Middle frontal gyrus (tissue), 1 donor: ENCODE measurements at regions not wholly inside any gene's neighbourhood (a gene's known extent, or its start where the extent isn't known, plus 50 kb on each side); places are given as distances from the start of the nearest gene placed in this dataset.
A peak's percentile ranks its signal among the peaks of the same experiment; 100 is the strongest.

Experiments used
- DNase-seq: peaks from one replicate; pipeline ENCODE4 v3.0.0-alpha.2; 2015; ENCODE audit warnings: low spot score; ENCODE audit errors: extremely low spot score

DNA sequence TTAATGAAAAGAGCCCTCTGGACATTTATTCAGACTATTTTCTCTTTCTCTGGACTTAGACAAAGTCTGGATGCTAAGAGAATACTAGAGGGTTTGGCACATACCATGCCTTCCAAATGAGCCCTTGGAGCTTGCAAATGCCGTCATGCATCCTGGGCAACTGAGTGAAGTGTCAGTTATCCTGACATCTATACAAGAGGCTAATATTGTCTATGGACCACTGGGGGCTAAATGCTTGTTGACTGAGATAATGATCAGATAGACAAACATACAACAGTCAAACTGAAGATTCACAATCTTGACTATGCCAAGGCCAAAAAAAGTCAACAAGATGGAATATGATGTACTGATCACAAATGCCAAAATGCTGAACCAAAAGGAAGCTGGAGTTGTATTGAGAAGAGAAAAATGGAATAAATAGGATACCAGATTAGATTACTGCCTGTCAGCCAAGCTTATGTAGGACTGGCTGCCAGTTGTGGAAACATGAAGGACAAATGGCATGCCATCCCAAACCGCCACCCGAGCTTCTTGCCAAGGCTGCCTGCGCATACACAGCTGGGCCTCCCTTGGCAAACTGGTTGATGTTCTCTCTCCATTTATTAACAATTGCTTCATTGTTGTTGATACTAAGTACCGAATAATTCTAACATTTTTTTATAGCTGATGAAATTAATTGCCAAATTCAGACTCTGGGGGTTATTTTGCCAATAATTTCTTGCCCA lies 240.1 kb upstream of the GRAMD2B start:
- DNase-seq: peak; percentile 68

GRCh38 chr5:126184474-126184873 lies 238.7 kb upstream of the GRAMD2B start:
- DNase-seq: no peak

GRCh38 chr5:126186210-126186609 lies 237.0 kb upstream of the GRAMD2B start:
- DNase-seq: no peak

DNA sequence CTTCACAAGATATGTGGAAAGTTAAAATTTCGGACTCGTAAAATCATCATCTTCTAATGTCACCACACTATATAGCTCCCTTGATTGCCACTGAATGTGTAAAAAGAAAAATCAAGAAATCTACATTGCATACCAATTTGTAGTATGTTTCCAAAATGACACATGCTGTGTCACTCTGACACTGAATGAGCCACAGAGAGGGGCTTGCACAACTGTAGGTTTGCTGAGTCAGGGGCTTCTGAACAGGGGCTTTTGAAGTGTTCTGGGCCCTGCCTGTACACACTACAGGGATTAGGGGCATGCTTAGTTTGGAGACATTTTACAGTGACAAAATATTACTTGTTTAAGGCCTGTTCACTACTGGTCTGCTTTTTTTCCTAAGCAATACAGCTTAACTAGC lies 234.4 kb upstream of the GRAMD2B start:
- no peak for DNase-seq

- DNase-seq: no peak
Observed at GRCh38 chr5:126189231-126189630, 234.0 kb upstream of the GRAMD2B start.

DNA sequence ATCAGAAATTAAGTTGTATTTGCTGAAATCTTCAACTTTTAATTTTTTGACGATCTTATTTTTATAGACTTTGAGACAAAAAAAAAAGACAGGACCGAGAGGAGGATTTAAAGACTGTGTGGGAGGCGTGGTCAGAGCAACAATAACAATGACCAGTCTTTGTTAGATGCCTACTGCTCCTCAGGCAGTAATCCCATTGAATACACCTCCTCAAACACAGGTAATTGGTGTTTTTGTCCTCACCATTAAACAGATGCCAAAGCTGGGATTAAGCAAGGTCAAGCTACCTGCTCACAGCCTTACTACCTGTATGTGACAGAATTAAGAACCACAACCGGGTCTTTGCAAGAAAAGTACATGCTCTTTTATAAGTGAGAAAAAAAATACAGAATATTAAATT lies 233.3 kb upstream of the GRAMD2B start:
- no peak for DNase-seq

GRCh38 chr5:126192226-126192625 lies 231.0 kb upstream of the GRAMD2B start:
- no peak for DNase-seq

DNA sequence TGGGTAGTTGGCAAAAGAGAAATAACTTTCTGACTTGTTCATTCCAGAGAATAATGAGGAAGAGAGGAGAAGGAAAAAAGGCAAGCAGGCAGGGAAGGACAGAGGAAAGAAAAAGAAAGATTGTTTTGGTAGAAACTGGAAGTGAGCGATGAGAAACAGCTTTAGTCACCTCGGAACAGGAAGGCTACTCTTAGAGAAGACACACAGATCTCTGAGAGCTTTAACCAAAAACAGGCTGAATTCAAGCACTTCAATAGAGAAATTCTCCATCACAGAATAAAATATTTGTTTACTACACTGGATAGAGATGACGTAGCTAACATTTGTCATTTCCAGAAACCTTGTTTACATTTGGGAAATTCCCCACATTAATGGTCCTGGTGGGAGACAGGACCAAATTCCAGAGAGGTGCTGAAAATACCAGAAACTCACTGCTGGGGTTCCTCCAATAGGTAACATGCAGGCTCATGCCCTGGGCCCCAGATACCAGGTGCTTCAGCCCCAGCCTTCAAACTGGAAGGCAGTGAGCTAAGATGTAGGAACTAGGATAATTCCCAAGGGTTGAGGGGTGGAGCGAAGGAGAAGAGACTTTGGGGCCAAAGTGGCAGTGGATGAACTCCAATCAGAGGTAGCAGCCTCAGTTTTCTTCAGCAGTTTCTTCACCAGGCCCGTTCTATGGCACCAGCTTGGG lies 227.7 kb upstream of the GRAMD2B start:
- no peak for DNase-seq

DNA sequence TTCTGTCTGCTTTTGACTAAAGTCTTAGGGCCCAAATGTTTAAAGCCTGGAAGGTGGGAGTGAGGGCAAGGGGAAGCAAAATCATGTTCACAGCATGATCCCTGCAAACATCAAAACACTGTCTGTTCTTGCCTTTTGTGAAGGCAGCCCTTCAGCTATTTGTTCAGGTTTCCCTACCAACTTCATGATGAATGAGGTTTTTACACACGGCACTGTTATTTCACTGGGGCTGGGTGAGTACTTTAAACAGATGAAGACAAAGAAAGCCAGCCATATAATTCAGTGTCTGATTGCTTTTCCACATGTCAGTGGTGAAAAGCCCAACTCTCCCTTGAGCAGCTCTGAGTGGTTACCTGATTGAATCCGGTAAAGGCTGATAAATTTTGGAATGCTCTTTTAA lies 224.7 kb upstream of the GRAMD2B start:
- DNase-seq: no peak

DNA sequence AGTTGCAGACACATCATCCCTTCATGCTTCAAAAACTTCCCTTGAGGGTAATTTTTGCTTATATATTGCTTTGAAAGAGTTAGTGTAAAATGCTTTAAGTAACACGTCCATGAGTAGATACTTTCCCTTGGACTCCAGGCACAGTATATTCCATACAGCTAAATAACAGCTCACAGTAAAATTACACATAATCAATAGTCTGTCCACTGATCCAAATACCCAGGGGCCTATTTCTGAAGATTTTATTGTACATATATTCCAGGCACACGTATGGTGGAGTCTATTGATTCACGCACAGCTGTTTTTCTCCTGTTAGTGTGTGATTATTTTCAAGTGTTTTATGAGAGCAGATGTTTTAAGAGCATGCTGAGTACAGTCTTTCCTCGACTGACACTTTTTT lies 223.7 kb upstream of the GRAMD2B start:
- no peak for DNase-seq

GRCh38 chr5:126208691-126209090 lies 214.5 kb upstream of the GRAMD2B start:
- no peak for DNase-seq

GRCh38 chr5:126210955-126211354 lies 212.3 kb upstream of the GRAMD2B start:
- no peak for DNase-seq

DNA sequence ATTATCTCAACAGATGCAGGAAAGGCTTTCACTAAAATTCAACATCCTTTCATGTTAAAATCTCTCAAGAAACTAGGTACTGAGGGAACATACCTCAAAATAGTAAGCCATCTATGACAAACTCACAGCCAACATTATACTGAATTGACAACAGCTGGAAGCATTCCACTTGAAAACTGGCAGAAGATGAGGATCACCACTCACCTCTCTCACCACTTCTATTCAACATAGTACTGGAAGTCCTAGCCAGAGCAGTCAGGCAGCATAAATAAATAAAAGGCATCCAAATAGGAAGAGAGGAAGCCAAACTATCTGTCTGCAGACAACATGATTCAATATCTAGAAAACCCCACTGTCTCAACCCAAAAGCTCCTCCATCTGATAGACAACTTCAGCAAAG lies 203.6 kb upstream of the GRAMD2B start:
- DNase-seq: no peak

- DNase-seq: no peak
Observed at GRCh38 chr5:126220725-126221124, 202.5 kb upstream of the GRAMD2B start.

- no peak for DNase-seq
Observed at GRCh38 chr5:126228934-126229333, 194.3 kb upstream of the GRAMD2B start.

DNA sequence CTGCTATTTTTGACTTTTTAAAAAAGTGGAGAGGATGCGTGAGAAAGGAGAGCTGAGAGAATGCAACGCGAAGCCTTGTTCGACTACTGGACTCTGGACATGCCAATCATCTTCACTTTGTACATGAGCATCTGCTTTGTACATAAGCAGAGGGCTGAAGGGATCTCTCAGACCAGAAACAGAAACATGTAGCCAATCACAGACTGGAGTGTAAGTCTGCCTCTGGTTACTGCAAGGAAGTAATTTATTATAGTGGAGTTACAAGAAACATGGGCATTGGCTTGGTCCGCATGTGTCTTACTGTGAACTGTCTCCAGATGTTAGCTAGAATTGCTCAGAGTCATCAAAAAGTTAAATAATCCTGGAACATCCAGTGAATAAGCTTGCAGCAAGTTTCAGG lies 190.0 kb upstream of the GRAMD2B start:
- no peak for DNase-seq

GRCh38 chr5:126234563-126235195 lies 188.5 kb upstream of the GRAMD2B start:
- no peak for DNase-seq

GRCh38 chr5:126235628-126236027 lies 187.6 kb upstream of the GRAMD2B start:
- DNase-seq: no peak

DNA sequence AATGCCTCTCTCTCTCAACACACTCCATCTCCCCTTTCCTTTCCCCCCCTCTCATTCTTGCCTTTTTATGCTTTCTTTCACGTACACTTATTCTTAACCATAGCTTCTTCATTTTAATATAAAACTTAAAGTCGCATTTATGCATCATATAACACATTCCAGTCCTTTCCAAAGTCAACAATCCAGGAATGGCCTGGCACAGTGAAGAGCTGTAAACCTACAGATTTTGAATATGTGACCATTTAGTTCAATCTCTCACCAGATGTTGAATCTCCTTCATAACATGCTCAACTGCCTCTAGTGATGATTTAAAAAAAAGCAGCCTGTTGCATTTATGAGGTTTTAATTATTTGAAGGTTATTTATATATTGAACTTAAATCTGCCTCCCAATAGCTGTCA lies 186.2 kb upstream of the GRAMD2B start:
- no peak for DNase-seq

DNA sequence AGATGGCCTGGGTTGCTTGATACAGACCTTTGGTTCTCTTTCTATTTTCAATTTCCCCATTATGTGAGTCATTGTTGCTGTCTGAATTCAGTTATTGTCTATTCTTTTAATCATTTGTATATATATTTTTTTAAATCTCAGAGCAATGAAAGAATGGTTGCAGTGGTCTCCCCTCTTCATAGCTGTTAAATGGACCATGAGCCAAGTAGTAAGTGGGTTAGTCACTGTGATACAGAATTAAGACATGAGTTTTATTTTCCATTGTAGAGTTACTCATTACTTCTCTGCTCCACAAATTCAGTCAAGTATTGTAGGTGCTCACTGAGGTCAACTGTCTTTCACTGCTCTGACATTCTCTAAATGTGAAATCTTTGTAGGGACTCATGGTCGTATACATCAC lies 174.6 kb upstream of the GRAMD2B start:
- no peak for DNase-seq

GRCh38 chr5:126251024-126251423 lies 172.2 kb upstream of the GRAMD2B start:
- DNase-seq: no peak

DNA sequence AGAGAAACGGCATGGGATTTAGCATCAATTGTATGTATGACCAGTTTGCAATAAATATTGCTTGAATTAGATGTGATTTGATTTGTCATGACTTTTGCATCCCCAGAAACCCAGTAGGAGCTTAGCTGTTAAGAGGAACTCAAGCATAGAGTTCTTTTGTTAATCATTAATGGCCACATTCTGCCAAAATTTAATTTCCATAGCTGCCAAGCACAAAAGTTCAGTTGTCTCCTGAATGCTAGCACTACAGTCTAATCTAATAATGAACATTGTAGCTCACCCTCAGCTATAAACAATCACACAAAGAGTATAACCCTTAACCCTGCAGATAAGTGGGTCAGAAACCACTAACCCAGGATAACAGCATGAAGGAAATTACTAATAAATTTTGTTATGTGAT lies 169.8 kb upstream of the GRAMD2B start:
- no peak for DNase-seq
